Kidney glomerular epithelial cell (primary cell): ENCODE measurements at regions not wholly inside any gene's neighbourhood (a gene's known extent, or its start where the extent isn't known, plus 50 kb on each side); places are given as distances from the start of the nearest gene placed in this dataset.
"Not testable (repeated sequence)": the region's sequence is repeated elsewhere in the genome, so short reads cannot be mapped to it uniquely, and the experiment has no call there.

Experiments
- DNase-seq: peaks from one replicate; lab custom pipeline; 2025; lab: John Stamatoyannopoulos, UW

DNA sequence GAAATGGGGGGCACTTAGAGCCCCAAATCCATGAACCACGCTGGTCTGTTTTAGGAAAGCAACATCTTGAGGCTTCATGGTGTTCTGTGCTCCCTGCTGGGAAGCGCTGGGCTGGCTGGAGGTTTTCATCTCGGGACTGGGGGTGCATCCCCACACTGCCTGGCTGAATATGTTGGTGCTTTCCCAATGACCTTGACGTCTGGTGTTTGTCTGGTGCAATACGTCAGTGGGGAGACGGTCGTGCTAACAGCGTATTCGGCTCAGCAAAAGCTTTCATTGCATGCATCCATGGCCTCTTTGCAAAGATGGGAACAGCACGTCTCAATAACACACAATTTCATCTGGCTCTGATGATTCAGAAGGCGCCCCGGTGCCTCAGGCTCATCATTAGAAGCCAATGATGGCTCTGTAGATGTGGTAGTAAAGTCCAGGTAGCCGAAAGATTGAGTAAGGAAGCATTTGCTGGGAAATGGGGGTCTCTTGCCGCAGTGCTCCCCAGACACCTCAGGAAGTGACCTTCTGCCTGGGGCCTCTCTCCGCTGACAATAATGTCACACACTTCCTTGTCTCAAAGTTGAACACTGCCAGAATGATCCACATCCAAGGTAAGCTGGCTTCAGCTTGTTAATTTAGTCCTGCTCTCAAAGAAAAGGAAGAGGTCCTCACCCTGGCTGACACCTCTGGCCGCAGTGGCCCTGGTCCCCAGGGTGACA lies 97.7 kb downstream of the ING1 start:
- DNase-seq = no peak

DNA sequence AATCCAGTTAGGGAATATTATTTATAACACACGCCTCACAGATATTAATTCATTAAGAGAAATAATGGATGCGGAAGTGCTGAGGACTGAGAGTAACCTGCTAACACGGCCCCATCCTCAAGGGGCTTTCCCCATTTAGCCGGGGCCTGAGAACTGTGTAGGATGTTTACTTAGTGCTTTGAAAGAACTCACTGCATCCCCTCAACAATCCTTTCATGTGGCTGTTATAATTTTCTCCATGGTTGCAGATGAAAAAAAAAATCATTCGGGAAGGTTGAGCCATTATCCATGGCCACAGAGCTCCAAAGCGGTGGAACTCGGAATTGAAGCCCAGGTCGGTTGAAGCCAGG lies 98.2 kb downstream of the ING1 start:
- DNase-seq = no peak

DNA sequence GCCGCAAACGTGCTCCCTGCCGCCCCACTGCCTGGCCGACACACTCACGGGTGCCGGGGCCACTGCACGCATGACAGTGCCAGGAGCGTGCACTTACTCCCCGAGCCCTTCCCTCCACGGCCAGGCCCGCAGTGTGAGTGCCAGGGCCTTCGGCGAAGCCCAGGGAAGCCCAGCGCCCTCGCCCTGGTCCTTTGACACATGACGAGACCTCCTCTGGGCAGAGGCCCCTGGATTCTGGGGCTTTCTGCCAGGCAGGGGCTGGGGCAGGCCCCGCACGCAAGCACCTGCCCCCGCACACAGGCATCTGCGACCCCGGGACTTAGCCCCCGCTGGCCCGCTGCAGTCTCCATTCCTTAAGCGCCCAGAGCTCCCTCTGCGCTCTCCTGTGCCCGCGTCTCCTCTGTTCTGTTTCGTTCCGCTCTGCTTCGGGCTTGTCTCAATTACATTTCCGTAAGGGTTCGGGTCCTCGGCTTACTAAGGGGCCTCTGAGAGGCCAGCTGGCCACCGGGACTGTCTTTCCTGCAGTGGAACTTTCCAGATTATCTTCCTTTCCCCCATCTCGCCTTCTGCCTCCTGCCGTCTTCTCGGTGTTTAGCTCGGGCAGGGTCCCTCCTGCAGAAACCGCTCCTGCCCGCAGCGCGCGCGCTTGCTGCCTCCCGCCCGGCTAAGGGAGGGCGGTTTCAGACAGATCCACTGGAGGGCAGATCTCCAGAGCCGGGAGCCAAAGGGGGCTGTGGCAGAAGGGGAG lies 98.8 kb downstream of the ING1 start:
- no peak for DNase-seq

DNA sequence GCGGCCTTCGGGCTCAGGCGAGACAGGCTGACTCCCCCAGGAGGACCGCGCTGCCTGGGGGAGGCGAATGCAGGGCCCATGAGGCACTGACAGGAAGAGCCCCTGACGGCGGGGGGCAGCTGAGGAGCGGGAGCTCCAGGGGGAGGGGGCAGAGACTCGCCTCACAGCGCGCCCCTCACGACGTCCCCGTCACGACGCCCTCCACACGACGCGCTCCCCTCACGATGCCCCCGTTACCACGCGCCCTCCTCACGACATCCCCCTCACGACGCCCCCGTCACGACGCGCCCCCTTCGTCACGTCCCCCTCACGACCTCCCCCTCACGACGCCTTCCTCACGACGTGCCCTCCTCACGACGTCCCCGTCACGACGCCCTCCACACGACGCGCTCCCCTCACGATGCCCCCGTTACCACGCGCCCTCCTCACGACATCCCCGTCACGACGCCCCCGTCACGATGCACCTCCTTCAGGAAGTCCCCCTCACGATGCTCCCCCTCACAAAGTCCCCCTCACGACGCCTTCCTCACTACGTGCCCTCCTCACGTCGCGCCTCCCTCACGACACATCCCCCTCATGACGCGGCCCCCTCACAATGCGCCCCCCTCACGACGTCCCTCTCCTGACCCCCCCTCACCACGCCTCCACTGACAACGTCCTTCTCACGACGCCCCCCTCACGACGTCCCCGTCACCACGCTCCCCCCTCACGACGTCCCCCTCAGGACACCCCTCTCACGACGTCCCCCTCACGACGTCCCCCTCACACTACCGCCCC lies 99.6 kb downstream of the ING1 start:
- DNase-seq = no peak

DNA sequence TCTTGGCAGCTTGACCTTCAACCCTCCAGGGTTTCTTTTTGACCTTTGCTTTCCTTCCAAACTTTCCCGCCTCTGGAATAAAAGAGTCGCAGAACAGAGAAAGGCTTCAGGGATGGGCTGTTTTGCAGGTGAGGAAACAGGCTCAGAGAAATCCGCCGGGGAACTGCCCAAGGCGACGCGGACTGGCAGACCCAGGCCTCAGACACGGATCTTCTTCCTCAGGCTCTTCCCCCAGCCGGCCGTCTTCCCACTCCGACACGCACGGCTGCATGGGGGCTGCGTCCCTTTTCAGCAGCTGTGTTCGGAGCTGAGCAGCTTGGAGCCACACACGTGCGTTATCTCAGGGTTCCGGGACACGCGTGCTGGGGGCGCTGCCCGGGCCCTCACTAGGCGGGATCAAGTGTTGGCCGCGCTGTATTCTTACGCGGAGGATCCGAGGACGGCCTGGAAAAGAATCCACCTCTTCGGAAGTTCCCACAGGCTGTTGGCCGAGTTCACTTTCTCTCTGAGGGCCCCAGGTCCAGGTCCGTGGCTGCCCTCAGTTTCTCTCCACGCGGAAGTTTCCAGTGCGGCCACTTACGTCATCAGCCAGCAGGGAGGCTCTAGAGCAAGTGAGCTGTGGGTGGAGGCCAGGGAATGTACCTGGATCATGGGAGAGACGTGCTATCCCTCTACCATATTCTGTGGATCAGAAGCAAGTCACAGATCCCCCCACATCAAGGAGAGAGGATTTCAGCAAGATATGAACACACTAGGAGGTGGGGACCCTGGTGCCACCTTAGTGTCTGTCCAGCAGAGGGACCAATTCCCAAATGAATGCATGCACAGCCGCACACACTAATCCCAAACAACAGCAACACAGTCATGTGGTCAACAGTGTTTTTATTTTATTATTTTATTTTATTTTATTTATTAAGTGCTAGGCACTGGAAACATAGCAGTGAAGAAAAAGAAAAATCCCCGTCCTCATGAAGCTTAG lies 100.4 kb downstream of the ING1 start:
- DNase-seq = no peak

DNA sequence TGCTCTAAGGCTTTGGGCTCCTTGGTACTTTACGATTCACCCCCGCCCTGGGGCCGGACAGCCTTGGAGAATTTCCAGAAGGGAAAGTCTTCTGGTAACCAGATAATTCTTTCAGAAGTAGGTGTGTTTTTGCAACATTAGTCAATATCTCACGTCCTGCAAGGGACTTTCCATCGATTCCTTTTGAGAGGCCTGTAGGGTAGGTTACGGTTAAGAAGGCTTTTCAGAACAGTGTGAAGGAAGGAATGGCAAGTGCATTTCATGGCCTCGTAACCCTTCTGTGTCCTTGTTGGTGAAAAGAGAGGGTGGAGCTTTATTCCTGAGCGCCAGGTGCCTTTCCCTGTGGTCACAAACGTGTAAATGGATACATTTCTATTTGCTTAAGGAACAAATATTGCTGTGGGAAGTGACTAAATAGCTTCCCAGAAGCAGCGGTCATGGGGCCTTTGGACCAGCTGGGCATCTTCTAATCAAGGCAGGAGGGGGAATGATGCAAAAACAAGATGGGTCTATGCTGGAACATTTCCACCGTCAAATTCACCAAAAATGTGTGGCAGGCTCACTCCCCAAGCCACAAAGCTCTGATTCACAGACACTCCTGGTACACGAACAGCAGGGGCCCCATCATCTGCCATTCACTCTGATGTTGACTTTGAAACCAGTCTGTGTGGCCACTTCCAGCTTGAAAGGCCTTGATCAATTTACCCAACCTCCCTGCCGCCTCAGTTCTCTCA lies 99.2 kb downstream of the ANKRD10 start:
- DNase-seq = no peak

DNA sequence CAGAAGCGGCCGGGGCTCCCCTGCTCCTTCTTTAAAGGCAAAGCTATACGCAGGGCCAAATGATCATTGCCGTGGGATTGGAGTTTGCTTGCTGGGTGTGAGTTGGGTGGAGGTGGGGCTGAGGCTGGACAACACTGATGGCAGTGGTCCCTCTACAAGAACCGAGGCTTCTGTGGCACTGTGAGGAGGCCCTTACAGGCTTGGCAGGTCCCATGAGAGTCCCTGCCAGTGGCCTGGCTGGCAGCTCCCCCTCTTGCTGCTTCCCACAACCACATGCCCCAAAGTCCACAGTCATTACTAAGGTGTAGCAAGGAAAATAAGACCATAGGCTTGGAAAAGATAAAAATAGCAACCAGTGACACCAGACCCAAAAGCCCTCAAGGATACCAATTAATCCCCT lies 98.4 kb downstream of the ANKRD10 start:
- no peak for DNase-seq

DNA sequence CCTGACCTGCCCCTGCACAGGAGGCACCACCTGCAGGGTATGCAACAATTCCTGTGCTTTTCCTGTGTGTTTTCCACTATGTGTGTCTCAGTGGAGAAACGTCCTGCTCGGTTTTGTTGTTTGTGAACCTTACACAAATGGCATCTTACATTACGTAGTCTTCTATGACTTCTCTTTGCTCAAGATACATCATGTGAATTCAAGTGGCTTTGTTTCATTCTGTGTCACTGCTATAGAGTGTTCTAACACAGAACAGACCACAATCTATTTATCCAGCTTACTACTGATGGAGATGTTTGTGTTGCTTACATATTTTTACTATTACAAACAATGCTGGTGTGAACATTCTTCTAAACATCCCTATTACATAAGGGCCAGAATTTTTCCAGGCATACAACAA lies 97.7 kb downstream of the ANKRD10 start:
- no peak for DNase-seq

DNA sequence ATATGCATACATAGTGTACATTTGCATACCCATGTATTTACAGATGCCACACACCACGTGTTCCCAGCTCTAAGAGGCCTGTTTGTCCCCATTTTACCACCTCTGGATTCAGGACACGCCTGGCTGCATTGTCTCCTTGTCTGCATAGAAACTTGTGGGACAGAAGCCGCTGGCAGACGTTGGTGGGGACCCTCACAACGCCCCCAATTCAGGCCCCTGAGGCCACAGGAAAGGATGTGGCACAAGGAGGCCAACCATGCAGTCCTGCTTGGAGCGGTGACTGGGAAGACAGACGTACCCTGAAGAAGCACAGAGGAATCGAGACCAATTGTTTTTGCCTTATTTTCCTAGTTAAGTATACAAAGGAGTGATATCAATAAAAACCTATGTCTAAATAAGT lies 96.1 kb downstream of the ANKRD10 start:
- no peak for DNase-seq

DNA sequence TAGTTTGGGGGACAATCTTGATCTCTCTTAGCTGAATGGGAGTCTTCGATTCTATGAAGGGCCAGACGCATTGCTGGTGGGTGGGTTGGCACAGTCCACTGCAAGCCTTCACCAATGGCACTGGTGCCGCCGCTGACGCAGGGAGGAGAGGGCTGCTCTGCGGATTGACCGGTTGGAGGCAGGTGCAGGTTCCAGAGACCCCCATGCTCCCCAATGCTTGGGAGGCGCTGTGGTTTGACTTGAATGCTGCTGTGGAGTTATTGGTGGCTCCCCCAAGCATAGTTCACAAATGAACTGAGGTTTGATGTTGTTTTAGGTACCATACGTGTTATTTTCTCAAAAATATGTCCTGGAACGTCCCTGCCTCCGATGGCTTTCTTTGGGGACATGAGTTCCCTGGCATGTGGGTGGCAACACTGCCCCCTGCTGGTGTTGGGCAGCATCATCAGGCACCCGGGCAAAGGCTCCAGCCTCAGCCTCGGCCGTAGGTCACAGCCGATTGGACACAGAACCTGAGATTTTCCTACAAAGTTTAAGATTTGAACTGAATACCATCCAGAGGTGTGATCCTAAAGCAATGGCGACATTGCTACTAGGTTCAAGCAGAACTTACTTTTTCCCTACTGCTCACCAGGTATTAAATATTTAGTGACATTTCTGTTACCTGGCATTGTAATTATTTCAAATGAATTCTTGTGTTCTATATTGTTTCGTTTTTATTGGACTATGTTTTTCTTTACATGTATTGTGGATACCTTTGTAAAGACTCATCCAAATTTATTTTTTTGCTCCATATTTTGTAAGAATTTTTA lies 95.5 kb downstream of the ANKRD10 start:
- DNase-seq = peak; percentile 38

DNA sequence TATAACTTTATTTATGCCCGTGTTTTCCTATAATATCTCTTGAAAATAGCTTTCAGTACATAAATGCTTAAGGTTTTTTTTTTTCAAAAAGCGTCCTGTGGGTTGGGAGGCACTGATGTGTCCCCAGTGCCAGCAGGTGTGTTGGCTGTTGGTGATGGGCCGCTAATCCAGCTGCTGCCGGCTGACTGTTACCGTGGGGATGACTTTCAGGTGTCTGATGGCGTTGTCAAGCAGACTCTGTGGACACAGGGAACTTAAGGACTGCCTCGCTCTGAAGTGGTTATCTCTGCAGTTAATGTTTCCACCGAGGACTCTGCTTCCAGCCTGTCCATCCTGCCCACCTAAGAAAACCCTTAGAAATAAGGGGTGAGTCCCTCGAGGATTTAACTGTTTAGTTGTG lies 94.5 kb downstream of the ANKRD10 start:
- no peak for DNase-seq

DNA sequence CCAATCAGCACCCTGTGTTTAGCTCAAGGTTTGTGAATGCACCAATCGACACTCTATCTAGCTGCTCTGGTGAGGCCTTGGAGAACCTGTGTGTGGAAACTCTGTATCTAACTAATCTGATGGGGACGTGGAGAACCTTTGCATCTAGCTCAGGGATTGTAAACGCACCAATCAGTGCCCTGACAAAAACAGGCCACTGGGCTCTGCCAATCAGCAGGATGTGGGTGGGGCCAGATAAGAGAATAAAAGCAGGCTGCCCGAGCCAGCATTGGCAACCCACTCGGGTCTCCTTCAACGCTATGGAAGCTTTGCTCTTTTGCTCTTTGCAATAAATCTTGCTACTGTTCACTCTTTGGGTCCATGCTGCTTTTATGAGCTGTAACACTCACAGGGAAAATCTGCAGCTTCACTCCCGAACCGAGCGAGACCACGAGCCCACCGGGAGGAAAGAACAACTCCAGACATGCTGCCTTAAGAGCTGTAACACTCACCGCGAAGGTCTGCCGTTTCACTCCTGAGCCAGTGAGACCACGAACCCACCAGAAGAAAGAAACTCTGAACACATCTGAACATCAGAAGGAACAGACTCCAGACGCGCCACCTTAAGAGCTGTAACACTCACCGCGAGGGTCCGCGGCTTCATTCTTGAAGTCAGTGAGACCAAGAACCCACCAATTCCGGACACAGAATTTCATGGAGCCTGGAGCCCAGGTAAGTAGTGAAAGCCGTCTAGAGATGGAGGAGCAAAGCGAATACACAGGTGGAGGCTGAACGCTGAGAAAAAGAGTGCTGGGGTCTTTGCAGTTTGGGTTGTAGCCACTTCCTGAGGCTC lies 92.8 kb downstream of the ANKRD10 start:
- not testable (repeated sequence) for DNase-seq

DNA sequence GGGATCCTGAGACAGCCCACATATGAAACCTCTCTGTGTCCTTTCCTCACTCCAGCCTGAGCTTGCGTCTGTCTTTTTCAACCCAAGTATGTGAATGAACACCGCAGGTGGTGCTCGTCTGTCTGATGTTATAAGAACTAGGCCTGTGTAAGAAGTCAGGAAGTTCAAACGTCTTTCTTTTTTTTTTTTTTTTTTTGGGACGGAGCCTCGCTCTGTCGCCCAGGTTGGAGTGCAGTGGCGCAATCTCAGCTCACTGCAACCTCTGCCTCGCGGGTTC lies 92.3 kb downstream of the ANKRD10 start:
- DNase-seq = no peak

DNA sequence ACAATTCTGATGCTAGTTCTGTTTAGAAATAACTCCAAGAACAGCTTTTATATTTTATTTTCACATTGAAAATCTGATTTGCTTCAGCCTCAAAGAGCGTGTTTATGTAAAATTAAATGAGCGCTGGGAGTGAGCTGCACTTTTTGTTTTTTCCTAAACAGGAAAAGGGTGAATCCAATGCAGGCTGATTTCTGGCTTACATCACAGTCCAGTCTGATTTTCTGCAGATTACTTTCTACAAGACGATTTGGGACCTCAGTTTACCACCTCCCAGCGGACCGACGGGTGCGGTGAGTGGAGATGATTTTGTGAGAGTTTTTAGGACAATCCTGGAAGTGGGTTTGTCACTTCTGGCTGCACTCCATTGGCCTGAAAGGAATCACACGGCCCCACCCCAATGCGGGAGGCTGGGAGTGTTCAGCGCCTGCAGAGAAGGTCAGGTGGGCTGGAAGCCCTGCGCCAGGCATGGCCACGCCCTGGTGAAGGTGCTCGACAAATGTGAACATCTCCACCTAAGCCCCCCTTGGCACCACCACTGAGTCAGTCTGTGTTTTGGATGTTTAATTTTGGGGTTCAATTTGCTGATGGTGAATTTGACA lies 90.1 kb downstream of the ANKRD10 start:
- DNase-seq = no peak

DNA sequence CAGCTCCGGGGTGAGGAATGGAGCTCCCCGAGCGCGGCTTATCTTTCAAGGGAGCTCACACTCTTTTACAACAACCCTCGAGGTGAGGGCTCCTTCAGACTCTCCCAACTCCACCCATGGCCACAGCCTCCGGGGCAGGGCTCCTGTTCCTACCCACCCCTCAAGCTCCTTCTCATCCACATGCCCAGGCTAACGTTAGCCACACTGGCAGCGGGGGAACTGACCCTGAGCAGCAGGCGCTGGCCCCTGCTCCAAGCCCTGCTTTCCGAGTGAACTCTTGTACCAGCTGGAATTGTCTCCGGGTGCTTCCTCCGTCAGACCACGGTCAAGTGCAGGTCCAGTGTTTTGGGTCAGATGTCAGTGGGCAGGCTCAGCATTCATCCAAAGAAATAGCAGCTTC lies 89.4 kb downstream of the ANKRD10 start:
- no peak for DNase-seq

DNA sequence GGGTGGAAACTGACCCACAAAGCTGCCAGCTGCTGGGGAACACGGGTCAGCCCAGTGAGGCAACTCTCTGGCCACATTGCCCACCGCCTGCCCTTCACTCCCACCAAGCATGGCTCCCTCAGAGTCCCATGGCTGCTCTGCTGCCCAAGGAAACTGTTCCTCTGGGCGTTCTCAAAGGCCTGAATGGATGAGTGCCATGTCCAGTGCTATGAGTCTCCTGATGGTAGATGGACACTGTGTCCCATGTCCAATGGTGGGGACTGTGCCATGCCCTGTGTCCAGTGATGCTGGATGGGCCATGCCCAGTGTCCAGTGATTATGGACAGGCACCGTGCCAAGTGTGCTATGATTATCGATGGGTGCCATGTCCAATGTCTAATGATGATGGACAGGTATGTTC lies 88.8 kb downstream of the ANKRD10 start:
- no peak for DNase-seq

DNA sequence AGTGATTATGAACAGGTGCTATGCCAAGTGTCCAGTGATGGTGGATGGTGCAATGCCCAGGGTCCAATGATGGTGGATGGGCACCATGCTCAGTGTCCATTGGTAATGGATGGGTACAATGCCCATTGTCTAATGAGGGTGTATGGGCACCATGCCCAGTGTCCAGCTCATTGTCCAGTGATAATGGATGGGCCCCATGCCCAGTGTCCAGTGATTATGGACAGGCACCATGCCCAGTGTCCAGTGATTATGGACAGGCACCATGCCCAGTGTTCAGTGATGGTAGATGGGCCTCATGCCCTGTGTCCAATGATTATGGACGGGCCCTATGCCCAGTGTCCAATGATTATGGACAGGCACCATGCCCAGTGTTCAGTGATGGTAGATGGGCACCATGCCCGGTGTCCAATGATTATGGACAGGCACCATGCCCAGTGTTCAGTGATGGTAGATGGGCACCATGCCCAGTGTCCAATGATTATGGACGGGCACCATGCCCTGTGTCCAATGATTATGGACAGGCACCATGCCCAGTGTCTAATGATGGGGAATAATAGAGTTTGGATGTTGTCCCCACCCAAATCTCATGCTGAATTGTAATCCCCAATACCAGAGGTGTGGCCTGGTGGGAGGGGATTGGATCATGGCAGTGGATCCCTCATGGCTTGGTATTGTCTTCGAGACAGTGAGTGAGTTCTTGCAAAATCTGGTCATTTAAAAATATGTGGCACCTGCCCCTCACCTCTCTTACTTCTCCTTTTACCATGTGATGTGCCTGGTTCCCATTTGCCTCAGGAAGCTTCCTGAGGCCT lies 87.8 kb downstream of the ANKRD10 start:
- no peak for DNase-seq
